K562 (cell line): ENCODE measurements at regions not wholly inside any gene's neighbourhood (a gene's known extent, or its start where the extent isn't known, plus 50 kb on each side); places are given as distances from the start of the nearest gene placed in this dataset.

Source experiments
- ATAC-seq: fragments of 200-7000 bp; cut with Tn5 transposase; 3 replicates; pipeline ENCODE4 v1.9.1; 2020; ENCODE audit warnings: moderate library complexity
- BruUV-seq: library from RNA; stranded (reverse); fragments of 400-500 nt; replicated peaks from 2 replicates; lab custom pipeline; 2021; lab: Mats Ljungman, UMichigan
- CTCF ChIA-PET: fragments of 300-600 bp; formaldehyde crosslinking; extraction: SDS; loops from one replicate; lab custom pipeline; 2021; ENCODE audit warnings: low intra/inter-chr PET ratio; lab: Yijun Ruan, JAX
- POLR2A ChIA-PET: fragments of 300-600, 350-650 bp; sonication (Branson Sonifier 250); formaldehyde crosslinking; extraction: SDS; loops from one replicate; lab custom pipeline; 2021; ENCODE audit warnings: antibody characterized with exemption, inconsistent platforms; lab: Yijun Ruan, JAX
- DNase-seq, 4 experiments: peaks; one replicate each; pipeline versions ENCODE4 v3.0.0 to v3.0.0-alpha.2; 2011 to 2018; ENCODE audit warnings: low spot score in 3 of 4, mixed read lengths in 3 of 4; ENCODE audit errors: extremely low read depth in 1 of 4
- FAIRE-seq: peaks from 2 replicates; lab custom pipeline; 2011; peaks lifted over from hg19 to GRCh38; lab: Jason Lieb, UNC
- H2AFZ ChIP-seq: 2 replicates; pipeline ENCODE4 v1.6.0; 2011; ENCODE audit warnings: low read depth, low read length, control low read depth, inconsistent platforms
- H3K27ac ChIP-seq: fragments of 200-600 bp; 3 replicates; pipeline ENCODE4 v1.8.0; 2011; ENCODE audit warnings: low read depth, mild to moderate bottlenecking, control low read depth, inconsistent platforms, low read length, moderate library complexity, mixed read lengths; ENCODE audit errors: extremely low read depth
- H3K27me3 ChIP-seq, 2 experiments: fragments of 300-600 bp in 1 of 2; 2 replicates in 1 of 2; 3 replicates in 1 of 2; pipeline versions ENCODE4 v1.6.0 to v1.8.0; 2011; ENCODE audit warnings: inconsistent platforms in 2 of 2, low read length in 2 of 2, mild to moderate bottlenecking in 1 of 2, mixed read lengths in 1 of 2, moderate library complexity in 1 of 2; ENCODE audit not compliant: control insufficient read depth in 2 of 2, insufficient read depth in 2 of 2
- H3K36me3 ChIP-seq: fragments of 300-600 bp; 3 replicates; pipeline ENCODE4 v1.8.0; 2011; ENCODE audit warnings: mild to moderate bottlenecking, low read length, inconsistent platforms; ENCODE audit not compliant: control insufficient read depth, insufficient read depth
- H3K4me1 ChIP-seq, 2 experiments: fragments of 200-600 bp in 1 of 2; replicated peaks in 1 of 2; 2 replicates in 1 of 2; 3 replicates in 1 of 2; pipeline versions ENCODE4 v1.5.1 to v1.8.0; 2011; ENCODE audit warnings: inconsistent platforms in 2 of 2, low read length in 2 of 2, mild to moderate bottlenecking in 1 of 2, mixed read lengths in 1 of 2, moderate library complexity in 1 of 2; ENCODE audit not compliant: control insufficient read depth in 2 of 2, insufficient read depth in 2 of 2
- H3K4me2 ChIP-seq: 2 replicates; pipeline ENCODE4 v1.6.1; 2011; ENCODE audit warnings: low read length, control low read depth, inconsistent platforms, mixed read lengths; ENCODE audit not compliant: insufficient read depth
- H3K4me3 ChIP-seq: fragments of 200-600 bp; sonication (generic), shearing (Covaris generic); 2 replicates; pipeline ENCODE4 v1.5.1; 2016; ENCODE audit warnings: control low read depth, inconsistent platforms
- H3K79me2 ChIP-seq: fragments of 200-600 bp; 3 replicates; pipeline ENCODE4 v1.8.0; 2011; ENCODE audit warnings: low read length, inconsistent platforms; ENCODE audit not compliant: control insufficient read depth, insufficient read depth
- H3K9ac ChIP-seq, 2 experiments: 2 replicates each; pipeline versions ENCODE4 v1.6.0 to v1.6.1; 2011; ENCODE audit warnings: low read depth in 2 of 2, low read length in 2 of 2, control low read depth in 1 of 2, inconsistent platforms in 1 of 2, mild to moderate bottlenecking in 1 of 2, mixed read lengths in 1 of 2; ENCODE audit not compliant: insufficient read depth in 1 of 2
- H3K9me1 ChIP-seq: one replicate; pipeline ENCODE4 v1.6.0; 2011; ENCODE audit warnings: inconsistent platforms, mild to moderate bottlenecking, low read length, moderate library complexity; ENCODE audit not compliant: control insufficient read depth, insufficient read depth
- H3K9me3 ChIP-seq: replicated peaks from 2 replicates; pipeline ENCODE4 v1.5.1; 2011; ENCODE audit warnings: low read depth, low read length, inconsistent platforms; ENCODE audit not compliant: control insufficient read depth, insufficient read depth
- H4K20me1 ChIP-seq: replicated peaks from 2 replicates; pipeline ENCODE4 v1.6.1; 2011; ENCODE audit warnings: low read length, inconsistent platforms, mixed read lengths; ENCODE audit not compliant: control insufficient read depth, insufficient read depth
- FOS ChIP-seq: IDR thresholded peaks from 3 replicates; pipeline ENCODE4 v1.6.1; 2011; ENCODE audit not compliant: insufficient read length; ENCODE audit errors: extremely low read depth
- NEUROD1 ChIP-seq: fragments of 150-350 bp; IDR thresholded peaks from 2 replicates; pipeline ENCODE4 v1.6.1; 2014; ENCODE audit warnings: borderline replicate concordance, low read length, low read depth; ENCODE audit not compliant: partially characterized antibody
- ZFX ChIP-seq: sonication (generic); formaldehyde crosslinking; IDR thresholded peaks from 2 replicates; pipeline ENCODE4 v1.8.0; 2022; ENCODE audit warnings: mild to moderate bottlenecking, missing genetic modification reagents, moderate library complexity
- ZKSCAN1 ChIP-seq: fragments of 150-350 bp; IDR thresholded peaks from 2 replicates; pipeline ENCODE4 v1.6.1; 2016; ENCODE audit warnings: low read depth, low read length
- WGBS: fragments of 100-300 bp; shearing (Covaris generic); methylation state at CpG from one replicate; pipeline ENCODE4 v1.1.6; 2016; ENCODE audit warnings: low coverage, mixed read lengths; ENCODE audit not compliant: insufficient coverage; ENCODE audit errors: missing lambda C conversion rate; 5-methylcytosine and 5-hydroxymethylcytosine counted together
- in situ Hi-C: fragments of 300-500 bp; cut with MboI; formaldehyde crosslinking; loops from 4 replicates; pipeline ENCODE4 v1.15.0; 2018; ENCODE audit warnings: inconsistent platforms, mixed read lengths
- intact Hi-C: fragments of 100-400 bp; cut with micrococcal nuclease; formaldehyde crosslinking; loops from 2 replicates; pipeline ENCODE4 v1.14.2; 2022
- TF ChIP-seq, protein P1 (sequence below): fragments of 450-650 bp; IDR thresholded peaks from 2 replicates; pipeline ENCODE4 v1.6.1; 2018; ENCODE audit warnings: mild to moderate bottlenecking, low read depth; ENCODE audit not compliant: partially characterized antibody

DNA sequence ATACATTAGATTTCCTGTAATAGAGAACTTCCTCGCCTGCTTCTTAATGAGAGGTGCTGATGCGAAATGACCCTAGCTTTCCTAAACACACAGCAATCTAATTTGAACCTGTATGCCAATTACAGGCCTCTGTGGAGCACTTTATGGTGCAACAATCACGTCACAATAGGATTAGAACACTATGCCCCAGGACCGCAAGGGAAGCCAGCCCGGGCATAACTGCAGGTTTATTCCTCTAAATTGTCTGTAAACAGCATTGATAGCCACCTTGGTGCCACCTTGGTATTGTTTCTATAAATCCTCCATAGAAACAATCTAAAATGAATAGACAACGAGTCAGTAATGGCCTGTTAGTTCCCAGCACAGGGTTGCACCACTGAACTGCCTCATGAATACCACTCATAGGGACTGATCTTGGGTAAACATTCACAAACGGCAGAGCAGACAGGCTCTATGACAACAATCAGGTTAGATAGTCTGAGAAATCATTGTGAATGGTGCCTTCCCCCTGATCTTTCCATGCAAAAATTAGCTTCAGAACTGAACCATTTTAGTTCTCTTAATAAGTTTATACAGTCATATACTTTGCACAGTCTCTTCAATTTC lies 182.5 kb upstream of the OBI1 start:
- POLR2A ChIA-PET = no interaction called here
- ATAC-seq (no peak), DNase-seq (no peak), FAIRE-seq (no peak)
- H3K4me3 ChIP-seq = no peak overlapping the region
- H3K27ac ChIP-seq = no peak overlapping the region
- in situ Hi-C loops (no loop called here), intact Hi-C loops (no loop called here)
- H4K20me1 ChIP-seq = no peaks in the 10 kb centered on the region
- WGBS = 1% methylated on average over 7 of the region's 7 CpGs
- no peaks in the 10 kb centered on the region for H3K27me3 ChIP-seq
- H3K4me2 ChIP-seq = no peak overlapping the region
- no peaks in the 10 kb centered on the region for H3K9me3 ChIP-seq
- no peaks in the 10 kb centered on the region for H3K4me1 ChIP-seq
- H3K79me2 ChIP-seq = no peaks in the 10 kb centered on the region
- no peaks in the 10 kb centered on the region for H3K36me3 ChIP-seq
- no TSS peak for BruUV-seq
- H2AFZ ChIP-seq = no peak overlapping the region
- H3K9me1 ChIP-seq = no peaks in the 10 kb centered on the region
- H3K9ac ChIP-seq = no peak overlapping the region
- CTCF ChIA-PET = no interaction called here
- TF ChIP-seq, protein P1, sequence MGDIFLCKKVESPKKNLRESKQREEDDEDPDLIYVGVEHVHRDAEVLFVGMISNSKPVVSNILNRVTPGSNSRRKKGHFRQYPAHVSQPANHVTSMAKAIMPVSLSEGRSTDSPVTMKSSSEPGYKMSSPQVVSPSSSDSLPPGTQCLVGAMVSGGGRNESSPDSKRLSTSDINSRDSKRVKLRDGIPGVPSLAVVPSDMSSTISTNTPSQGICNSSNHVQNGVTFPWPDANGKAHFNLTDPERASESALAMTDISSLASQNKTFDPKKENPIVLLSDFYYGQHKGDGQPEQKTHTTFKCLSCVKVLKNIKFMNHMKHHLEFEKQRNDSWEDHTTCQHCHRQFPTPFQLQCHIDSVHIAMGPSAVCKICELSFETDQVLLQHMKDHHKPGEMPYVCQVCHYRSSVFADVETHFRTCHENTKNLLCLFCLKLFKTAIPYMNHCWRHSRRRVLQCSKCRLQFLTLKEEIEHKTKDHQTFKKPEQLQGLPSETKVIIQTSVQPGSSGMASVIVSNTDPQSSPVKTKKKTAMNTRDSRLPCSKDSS = no peak
- TF ChIP-seq FOS = no peak

DNA sequence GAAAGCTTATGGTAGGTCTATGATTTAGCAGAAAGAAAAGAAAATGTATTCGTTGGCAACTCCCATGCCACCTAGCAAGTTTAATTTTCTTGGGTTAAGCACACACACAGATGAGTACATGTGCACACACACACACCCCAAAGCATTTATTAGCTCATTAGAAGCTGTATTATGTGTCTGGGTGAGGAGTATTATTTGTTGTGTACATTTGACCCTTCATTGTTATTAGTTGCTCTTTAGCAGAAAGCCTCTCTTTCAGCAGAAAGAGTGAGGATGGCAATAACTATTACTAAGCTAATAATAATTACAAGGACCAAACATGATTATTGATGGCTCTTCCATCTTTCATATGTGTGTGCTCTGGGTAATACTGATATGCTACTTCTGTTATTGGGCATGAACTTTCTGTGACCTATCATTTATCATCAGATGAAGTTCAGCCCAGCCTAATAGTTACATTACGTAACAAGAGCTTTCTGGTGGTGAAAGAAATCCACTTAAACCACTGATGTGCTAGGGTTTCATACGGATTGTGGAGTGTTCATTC lies 177.4 kb upstream of the OBI1 start:
- no peaks in the 10 kb centered on the region for H3K36me3 ChIP-seq
- WGBS = 4% methylated on average over 2 of the region's 3 CpGs
- no peak overlapping the region for H3K9ac ChIP-seq
- no peaks in the 10 kb centered on the region for H3K4me1 ChIP-seq
- no peak overlapping the region for H2AFZ ChIP-seq
- no peak overlapping the region for H3K27ac ChIP-seq
- H4K20me1 ChIP-seq = no peaks in the 10 kb centered on the region
- BruUV-seq = no TSS peak
- H3K9me3 ChIP-seq = no peaks in the 10 kb centered on the region
- ATAC-seq (no peak), DNase-seq (no peak), FAIRE-seq (no peak)
- H3K4me2 ChIP-seq = no peak overlapping the region
- ChIA-PET POLR2A (no interaction called here), CTCF (no interaction called here)
- in situ Hi-C loops (no loop called here), intact Hi-C loops (no loop called here)
- H3K9me1 ChIP-seq = no peaks in the 10 kb centered on the region
- no peaks in the 10 kb centered on the region for H3K27me3 ChIP-seq
- no peaks in the 10 kb centered on the region for H3K79me2 ChIP-seq
- no peak overlapping the region for H3K4me3 ChIP-seq
- TF ChIP-seq NEUROD1 (no peak), ZFX (CRISPR knock-in tag) (no peak), ZKSCAN1 (no peak)
